GM18861 (cell line): ENCODE measurements at regions not wholly inside any gene's neighbourhood (a gene's known extent, or its start where the extent isn't known, plus 50 kb on each side); places are given as distances from the start of the nearest gene placed in this dataset.
"Not testable (repeated sequence)": the region's sequence is repeated elsewhere in the genome, so short reads cannot be mapped to it uniquely, and the experiment has no call there.

ENCODE experiments used
- ATAC-seq: cut with Tn5 transposase; IDR thresholded peaks from one replicate; pipeline ENCODE4 v1.9.1; 2021; ENCODE audit not compliant: unreplicated experiment

DNA sequence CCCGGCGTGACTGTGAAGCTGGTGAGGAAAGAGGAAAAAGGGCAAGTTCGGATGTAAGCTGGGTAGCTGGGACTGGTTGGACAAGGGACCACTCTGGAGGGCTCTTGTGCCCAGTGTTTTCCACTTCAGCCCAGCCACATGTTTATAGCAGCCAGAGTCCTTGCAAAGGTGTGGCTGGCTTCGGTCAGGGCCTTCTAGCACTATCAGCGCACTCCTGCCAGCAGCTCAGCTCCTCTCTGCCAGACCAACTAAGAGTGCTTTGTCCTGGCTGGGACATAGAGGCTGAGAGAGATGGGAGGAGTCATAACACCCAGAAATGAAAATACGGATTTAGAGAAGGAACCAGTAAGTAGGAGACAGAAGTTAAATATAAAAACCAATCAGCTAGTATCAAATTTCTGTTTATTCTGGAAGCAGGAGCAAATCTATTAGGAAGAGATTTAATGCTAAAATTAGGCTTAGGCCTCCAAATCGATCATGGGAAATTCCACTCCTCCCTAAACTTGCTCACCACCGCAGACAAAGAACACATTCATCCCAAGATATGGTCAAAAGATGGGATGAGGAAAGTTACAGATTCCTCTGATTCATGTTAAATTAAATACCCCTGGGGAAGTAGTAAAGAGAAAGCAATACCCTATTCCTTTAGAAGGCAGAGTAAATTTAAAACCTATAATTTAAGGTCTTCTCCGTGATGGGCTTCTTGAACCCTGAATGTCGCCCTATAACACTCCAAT is 135.0 kb downstream of the RALA start:
- no peak for ATAC-seq

DNA sequence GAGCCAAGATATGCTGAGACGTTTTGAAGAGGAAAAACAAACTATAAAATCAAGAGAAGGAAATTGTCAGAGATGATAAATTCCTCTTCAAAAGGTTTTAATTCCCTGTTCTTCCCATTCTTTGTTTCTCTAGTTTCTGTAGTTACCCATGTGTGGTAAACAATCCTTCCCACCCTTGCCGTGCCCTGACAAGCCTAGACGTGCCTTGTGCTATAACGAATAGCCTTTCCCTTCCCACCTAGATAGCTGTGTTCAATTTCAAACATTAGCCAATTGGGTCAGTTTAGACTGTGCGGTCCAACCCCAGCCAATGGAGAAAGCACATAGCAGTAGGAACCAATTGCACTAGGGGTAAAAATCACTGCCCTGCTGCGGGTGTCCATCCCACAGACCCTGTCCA is 138.1 kb downstream of the RALA start:
- no peak for ATAC-seq

DNA sequence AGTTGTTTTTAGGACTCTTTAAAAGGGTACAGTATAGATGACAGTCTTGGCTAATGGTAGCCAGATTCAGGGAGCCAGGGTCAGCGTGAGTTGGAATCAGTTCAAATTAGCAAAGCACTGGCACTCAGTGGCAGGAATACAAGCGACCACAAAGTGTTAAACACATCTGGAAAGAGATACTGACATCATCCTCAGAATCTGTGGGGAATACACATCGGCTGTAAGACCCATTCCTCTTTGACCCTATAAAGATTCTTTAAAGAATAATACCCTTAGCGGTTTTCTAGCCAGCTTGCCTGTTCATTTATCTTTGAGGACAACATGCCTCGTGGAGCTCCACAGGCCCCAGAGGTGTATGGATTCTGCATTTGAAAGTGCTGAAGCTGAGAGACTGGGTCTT is 139.1 kb downstream of the RALA start:
- ATAC-seq = not testable (repeated sequence)

DNA sequence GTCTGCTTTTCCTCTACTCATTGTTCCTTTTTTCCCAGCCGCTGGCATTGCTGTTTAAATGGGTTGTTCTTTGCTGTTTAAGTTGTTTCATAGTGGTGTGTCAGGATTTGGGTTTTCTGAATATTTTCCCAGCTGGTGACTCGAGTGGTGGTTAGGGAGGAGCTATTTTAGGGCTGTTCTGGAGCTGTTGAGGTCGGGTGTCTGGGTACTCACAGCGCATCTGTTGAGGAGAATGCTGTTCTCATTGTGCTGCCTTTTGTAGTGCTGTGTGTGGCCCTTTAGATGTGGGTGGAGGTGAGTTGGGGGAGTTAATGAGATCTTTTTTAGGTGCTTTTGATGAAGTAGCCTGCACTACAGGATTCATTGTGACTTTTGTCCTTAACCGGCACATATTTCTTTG is 139.5 kb downstream of the RALA start:
- not testable (repeated sequence) for ATAC-seq

DNA sequence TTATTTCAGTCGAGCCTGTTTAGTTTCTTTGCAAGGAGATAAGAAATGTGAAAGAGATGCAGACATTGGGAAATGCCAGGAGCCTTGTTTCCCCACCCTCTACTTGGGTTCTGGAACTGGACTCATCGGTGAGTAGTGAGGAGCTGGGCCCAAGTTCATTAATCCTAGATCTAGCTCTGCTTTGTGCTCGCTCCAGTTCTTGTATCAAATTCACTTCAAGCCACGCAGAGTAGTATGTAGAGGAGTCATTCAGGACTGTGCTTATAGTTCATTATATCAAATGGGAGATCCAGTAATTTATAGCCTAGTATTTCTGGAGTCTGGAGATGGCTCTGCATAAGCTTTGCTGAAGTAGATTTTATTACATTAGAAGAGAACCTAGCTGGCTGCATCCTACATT is 142.5 kb downstream of the RALA start:
- ATAC-seq = not testable (repeated sequence)

DNA sequence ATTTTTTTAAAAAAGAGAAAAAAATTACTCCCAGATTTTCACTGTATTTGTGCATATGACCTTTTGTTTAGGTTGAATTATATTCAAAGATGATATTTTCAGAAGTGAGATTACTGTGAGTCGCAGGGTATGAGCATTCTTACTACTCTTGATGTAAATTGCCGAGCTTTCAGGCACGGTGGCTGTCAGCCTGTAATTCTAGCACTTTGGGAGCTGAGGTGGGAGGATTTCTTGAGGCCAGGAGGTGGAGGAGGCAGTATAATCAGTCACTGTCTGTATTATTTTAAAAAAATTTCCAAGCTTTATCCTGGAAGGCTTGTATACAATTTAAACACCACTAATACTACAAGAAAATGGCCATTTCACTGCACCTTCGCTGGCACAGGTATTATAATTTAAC is 145.1 kb downstream of the RALA start:
- ATAC-seq = not testable (repeated sequence)

DNA sequence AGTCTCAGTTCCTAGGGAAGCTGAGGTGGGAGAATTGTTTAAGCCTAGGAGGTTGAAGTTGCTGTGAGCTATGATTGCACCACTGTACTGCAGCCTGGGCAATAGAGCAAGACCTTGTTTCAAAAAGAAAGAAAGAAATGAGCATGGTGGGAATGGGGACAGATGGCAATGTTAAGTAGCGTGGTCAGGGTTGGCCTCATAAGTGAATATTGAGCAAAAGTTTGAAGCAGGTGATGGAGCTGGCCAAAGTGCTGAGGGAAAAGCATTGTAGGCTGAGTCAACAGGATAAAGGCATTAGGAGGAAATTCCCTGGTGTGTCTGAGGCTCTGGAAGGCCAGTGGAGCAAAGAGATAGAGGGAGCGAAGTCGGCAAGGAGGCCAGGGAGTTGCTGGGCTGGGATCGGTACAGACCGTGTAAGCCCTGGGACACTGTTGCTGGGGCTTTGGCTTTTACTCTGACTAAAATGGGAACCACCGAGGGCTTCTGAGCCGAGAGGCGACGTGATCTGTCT is 151.0 kb downstream of the RALA start:
- ATAC-seq = not testable (repeated sequence)

DNA sequence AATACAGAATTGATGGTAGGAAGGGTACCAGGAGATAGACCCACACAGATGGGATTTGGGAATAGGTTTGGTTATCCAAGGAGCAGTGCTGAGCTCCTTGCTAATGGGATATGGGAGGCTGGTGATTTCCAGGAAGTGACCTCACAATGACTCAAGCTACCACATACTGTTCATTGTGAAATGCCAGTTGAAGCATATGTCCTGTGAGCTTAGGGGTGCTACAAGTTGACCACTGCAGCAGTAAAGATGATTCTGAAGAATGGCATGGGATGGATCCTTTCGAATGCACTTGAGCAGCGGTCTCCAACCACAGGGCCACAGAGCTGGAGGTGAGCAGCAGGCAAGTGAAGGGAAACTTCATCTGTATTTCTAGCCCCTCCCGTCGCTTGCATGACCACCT is 158.2 kb downstream of the RALA start:
- not testable (repeated sequence) for ATAC-seq

DNA sequence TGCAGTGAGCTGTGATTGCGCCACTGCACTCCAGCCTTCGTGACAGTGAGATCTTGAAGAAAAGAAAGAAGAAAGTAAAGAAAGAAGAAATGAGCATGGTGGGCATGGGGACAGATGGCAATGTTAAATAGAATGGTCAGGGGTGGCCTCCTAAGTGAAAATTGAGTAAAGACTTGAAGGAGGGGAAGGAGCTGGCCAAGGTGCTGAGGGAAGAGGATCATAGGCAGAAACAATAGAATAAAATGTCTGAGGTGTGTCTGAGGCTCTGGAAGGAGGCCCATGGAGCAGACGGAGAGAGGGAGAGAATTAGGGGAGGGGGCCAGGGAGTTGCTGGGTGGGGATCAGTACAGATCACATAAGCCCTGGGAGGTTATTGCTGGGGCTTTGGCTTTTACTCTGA is 163.1 kb downstream of the RALA start:
- ATAC-seq = not testable (repeated sequence)

DNA sequence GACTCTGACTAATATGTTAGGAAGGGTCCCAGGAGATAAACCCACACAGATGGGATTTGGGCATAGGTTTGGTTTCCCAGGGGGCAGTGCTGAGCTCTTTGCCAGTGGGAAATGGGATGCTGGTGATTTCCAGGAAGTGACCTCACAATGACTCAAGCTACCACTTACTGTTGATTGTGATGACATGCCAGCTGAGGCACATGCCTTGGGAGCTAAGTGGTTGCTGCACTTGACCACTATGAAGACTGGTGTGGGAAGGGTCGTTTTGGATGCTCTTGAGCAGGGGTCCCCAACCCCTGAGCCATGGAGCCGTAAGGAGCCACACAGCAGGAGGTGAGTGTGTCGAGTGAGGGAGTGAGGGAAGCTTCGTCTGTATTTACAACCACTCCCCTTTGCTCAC is 159.0 kb upstream of the CDK13 start:
- not testable (repeated sequence) for ATAC-seq

DNA sequence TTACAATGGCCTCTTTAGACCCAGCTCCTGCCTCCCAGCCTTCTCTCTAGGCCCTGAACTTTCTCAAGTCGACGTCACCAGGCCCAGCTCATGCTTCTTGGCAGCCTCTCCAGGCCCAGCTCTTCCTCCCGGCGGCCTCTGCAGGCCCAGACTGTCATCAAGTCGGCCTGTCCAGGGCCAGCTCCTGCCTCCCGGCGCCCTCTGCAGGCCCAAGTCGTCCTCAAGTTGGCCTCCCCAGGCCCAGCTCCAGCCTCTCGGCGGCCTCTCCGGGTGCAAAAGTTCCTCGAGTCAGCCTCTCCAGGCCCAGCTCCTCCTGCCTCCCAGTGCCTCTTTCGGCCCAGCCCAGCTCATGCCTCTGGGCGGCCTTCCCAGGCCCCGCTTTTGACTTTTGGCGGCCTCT is 158.1 kb upstream of the CDK13 start:
- not testable (repeated sequence) for ATAC-seq

DNA sequence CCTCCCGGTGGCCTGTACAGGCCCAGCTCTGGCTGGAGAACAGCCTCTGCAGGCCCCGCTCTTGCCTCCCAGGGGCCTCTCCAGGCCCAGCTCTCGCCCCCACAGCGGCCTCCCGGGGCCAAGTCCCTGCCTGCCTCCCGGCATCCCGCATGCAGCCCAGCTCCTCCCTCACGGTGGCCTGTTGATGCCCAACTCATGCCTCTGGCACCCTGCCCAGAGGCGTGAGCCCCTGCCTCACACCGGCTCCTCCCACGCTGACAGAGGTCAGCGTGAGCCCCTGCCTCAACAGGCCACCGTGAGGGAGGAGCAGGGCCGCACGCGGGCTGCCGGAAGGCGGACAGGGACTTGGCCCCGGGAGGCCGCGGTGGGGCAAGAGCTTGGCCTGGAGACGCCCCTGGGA is 157.0 kb upstream of the CDK13 start:
- not testable (repeated sequence) for ATAC-seq

DNA sequence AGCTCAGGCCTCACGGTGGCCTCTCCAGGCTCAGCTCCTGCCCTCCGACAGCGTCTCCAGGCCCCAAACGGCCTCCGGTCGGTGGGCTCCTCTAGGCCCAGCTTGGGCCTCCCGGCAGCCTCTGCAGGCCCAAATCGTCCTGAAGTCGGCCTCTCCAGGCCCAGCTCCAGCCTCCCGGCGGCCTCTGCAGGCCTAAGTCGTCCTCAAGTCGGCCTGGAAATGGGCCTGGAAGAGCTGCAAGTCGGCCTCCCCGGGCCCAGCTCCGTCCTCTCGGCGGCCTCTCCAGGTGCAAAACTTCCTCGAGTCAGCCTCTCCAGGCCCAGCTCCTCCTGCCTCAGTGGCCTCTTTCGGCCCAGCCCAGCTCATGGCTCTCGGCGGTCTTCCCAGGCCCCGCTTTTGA is 156.2 kb upstream of the CDK13 start:
- not testable (repeated sequence) for ATAC-seq

DNA sequence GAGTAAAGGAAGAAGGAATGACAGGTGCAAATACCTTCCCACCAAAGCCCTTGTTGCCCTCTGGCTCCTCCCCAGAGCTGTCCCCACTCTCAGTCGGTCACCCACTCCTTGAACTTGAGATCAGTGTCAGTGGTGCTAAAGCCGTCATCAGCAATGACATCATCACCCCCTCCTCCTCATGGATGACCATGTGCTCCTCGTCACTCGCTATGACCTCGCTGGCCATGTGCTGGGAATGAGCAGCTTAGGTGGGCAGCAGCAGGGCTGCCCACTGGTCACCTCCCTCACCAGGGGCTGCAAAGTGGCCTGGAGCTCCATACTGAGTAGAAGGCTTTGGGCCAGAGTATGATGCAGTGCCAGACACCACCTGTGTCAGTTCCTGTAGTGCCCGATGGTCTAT is 153.1 kb upstream of the CDK13 start:
- ATAC-seq = not testable (repeated sequence)

DNA sequence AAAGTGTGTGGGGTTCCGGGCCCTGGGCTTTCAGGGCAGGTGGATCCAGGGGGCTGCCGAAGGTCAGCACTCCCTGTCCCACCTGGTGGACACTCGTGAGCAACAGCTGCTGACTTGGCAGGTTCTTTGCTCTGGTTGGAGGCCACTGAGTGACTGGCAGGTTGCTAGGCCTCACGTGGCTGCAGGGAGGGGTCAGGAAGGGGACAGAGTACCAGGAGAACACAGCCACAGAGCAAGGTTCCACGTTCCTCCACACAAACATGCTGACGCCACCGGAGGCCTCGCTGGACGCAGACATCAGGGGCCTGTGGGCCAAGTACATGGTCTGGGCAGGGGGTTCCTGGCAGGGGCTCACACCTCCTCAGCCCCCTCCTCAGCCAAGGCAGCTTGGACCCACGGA is 152.0 kb upstream of the CDK13 start:
- not testable (repeated sequence) for ATAC-seq

DNA sequence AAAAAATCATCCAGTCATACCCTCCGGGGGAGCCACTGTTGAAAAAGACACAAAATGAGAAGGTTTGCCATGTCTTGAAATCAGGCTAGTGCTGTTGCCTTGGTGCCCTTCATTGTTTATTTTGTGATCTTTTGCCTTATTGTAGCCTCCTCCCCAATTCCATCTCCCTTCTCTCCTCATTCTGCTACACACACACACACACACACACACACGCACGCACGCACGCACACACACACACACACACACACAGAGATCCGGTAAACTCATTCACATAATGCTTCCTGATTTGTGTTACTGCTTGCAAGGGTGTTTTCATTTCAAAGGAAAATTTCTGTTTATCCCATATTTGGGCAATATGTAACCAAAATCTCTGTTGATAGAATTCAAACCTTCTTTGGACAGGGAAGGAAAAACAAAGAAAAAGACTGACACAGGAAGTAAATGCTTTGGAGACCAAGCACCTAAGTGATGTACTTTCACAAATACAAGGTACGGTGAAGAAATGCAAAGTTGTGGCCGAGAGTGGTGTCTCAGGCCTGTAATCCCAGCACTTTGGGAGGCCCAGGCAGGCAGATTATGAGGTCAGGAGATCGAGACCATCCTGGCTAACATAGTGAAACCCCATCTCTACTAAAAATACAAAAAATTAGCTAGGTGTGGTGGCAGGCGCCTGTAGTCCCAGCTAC is 141.1 kb upstream of the CDK13 start:
- no peak for ATAC-seq

DNA sequence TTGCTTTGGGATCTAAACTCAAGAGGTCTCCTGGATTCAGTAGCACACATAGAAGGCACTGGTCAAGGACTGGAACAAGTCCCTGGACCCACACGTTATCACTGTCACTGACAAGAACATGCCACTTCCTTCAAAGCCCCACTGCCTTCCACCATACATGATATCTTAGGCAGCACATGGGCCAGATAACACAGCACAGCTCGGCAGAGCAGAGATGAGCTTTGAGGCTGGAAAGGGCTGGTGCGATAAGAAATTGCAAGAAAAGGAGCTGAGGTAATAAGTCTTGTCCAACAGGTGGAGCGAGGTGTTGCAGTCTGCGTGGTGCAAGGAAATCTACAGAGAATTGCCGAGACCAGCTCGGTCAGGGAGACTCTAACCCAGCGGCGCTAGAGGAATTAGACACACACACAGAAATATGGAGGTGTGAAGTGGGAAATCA is 139.8 kb upstream of the CDK13 start:
- no peak for ATAC-seq

DNA sequence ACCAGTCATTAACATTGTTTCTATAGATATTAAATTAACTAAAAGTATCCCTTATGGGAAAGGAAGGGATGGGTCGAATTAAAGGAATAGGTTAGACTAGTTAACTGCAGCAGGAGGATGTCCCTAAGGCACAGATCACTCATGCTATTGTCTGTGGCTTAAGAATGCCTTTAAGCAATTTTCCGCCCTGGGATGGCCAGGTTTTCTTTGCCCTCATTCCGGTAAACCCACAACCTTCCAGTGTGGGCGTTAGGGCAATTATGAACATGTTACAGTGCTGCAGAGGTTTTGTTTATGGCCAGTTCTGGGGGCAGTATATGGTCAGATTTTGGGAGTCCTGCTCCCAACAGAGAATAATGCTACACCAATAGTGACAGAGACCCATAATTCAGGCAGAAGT is 139.3 kb upstream of the CDK13 start:
- no peak for ATAC-seq

DNA sequence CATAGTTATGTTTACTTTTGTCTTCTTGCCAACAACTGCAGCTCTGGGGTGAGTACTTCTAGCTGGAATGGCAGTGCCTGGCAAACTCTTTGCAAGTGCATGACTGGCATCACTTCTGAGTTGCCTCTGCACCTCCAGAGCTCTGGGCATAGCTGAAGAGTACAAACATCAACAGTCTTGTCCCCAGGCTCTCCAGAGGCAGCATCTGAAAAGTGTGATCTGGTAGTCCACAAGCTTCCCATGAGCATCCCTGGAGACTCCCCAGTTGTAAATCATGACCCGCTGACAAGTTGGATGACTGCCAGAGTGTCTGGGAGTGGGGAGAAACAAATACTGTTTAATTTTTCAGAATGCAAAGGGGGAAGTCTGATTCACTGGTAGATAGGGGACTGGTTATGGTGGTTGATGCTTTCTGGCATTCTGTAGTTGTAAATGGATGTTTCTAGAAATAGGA is 138.9 kb upstream of the CDK13 start:
- ATAC-seq = no peak

DNA sequence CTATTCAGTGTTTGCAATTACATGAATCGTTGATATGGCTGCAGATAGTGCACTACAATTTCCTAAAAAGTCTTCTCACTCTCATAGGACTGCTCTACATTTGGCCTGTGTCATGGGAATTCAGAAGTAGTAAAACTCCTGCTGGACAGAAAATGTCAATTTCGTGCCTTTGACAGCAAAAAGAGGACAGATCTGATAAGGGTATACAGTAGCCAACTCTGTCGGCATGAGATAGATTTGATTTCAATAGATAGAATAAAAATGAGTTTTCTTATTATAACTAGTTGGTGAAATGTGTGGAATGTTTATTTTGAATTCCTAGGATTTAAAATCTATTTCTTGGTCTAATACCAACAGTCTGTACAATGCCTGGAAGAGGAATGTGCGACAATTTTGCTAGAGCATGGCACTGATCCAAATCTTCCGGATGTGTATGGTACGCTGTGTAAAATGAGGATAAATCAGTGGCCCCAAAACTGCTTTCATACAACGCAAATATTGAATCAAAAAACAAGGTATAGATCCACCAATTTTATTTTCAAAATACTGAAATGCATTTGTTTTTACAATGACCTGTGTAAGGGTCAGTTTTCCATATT is 133.5 kb upstream of the CDK13 start:
- no peak for ATAC-seq

DNA sequence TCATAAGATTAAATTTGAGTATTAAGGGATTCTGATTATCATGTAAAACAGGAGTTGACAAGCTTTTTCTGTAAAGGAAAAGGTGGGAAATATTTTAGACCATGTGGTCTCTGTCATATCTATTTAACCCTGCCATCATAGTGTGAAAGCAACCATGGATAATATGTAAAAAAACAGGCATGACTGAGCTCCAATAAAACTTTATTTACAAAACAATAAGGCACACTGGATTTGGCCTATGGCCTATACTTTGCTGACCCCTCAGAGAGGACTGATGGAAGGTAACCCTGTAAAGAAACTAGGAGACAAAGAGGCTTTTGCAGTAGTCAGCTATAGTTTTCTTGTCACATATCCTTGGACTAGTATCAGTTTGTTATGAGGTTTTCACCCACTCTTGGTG is 130.5 kb upstream of the CDK13 start:
- ATAC-seq = no peak
